HG03280 (cell line): ENCODE measurements at regions not wholly inside any gene's neighbourhood (a gene's known extent, or its start where the extent isn't known, plus 50 kb on each side); places are given as distances from the start of the nearest gene placed in this dataset.

Source experiments
- ATAC-seq: cut with Tn5 transposase; IDR thresholded peaks from one replicate; pipeline ENCODE4 v1.9.1; 2021; ENCODE audit warnings: mild to moderate bottlenecking, moderate library complexity; ENCODE audit not compliant: unreplicated experiment

DNA sequence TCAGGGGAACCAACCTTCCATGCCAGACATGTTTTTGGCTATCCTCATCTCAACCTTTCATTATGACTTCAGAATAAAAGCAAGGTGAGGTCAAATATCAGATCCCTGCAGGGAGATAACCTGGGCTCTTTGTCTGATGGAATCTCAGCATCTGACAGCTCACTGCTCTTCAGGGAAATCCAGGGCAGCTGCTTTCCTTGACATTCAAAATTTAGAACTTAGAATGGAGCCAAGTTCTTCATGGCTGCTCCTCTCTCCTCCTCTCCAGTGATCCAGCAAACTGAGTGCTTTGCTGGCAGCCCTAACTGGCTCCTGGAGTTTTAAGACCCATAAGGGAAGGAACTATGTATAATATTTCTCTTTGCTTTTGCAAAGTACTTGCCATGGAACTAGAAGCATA is 716.3 kb downstream of the TSN start:
- no peak for ATAC-seq

DNA sequence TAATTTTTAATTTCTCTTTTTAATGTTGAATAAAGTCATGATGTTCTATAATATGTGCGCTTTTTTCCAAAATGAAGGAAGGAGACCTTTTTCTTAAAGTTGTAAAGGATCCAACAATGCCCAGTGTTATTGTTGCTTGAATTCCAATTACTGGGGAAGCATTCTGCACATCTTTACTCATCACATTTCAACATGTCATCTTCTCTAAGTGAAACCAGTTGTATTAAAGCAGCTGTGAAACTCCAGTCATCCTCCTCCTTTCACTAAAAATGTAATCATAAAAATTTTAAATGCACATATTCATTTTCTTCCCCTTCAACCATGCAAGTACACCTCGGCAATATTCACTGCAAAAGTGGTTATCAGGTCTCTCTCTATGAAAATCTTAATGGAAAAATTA is 722.7 kb downstream of the TSN start:
- ATAC-seq = no peak

DNA sequence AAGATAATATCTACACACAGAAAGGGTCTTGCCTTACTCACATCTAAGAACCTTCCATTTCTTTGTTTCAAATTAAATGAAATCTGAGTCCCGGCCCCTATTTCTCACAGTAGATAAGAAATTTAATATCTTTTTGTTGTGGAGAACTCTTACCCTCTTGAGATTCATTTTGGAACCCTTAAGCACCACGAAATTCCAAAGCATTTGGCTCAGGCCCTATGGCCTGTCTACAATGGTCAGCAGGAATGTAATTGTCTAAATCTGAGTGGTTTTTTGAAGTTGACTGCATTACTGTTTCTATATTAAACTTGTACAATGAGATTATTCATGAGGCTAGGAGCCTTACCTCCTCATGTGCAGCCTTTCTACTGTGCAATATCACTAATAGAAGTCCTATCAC is 723.3 kb downstream of the TSN start:
- ATAC-seq = no peak

DNA sequence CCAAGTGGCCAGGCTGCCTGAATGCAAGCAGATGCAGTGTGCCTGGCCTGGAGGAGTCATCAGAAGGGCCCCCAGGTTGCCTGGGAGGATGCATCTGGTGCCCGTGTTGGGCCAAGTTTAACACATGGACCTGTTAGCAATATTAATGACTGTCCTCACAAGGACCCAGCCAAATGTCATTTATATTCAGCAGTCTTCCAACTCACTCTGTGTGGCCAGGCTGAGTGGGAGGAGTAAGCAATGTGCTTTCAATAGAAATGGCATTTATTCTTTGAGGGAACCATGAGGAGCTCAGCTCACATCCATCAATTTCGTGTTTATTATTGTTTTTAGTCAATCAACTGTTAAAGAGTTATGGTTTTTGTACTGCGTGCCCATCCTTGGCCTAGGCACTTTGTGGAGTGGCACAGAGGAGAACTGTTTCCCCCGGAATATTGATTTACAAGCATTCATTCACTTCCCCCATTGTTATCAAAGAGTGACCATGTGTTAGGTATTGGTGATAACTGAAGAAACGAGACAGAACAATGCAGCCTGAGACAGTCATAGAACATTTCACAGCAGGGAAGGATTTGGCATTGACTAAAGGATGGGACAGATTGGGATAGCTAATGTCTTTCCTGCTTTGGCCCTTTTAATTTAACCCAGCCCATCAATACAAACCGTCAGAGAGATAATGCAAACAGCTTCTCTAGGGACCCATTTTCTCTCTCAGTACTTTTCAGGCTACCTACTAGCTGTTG is 725.2 kb downstream of the TSN start:
- ATAC-seq = no peak

DNA sequence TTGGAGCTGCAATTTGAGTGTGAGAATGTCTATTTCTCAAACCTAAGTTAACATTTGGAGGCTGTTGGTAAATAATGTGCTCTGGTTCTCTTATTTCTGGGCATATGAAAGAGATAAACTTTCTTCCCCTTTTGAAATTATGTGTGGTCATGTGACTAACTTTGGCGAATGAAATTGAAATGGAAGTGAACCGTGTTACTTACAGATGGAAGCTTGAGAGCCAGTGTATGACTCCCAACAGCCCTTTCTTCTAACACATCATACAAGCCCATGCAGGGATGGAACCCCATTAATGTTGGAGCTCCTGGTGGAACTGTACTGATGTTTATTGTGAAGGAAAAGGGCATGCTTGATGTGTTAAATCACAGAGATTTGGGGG is 725.8 kb downstream of the TSN start:
- no peak for ATAC-seq

GRCh38 chr2:122481717-122482116 is 726.3 kb downstream of the TSN start:
- ATAC-seq = no peak

DNA sequence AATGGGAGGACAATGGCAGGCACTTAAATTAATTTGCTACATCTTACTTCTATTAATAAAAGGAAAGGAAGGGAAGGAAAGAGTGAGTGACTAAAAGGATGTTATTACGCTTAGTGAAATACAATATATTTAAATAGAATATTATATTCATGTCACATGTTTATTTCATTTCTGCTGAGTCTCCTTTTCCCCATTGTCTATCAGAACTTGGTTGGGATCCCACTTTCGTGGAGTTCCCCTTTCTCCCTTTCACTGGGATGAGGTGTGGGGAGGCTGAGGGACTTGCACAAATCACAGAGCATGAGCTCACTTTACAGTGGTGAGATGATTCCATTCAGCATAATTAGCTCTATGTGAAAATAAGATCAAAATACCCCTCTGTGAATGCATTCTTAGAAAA is 730.6 kb downstream of the TSN start:
- ATAC-seq = no peak

DNA sequence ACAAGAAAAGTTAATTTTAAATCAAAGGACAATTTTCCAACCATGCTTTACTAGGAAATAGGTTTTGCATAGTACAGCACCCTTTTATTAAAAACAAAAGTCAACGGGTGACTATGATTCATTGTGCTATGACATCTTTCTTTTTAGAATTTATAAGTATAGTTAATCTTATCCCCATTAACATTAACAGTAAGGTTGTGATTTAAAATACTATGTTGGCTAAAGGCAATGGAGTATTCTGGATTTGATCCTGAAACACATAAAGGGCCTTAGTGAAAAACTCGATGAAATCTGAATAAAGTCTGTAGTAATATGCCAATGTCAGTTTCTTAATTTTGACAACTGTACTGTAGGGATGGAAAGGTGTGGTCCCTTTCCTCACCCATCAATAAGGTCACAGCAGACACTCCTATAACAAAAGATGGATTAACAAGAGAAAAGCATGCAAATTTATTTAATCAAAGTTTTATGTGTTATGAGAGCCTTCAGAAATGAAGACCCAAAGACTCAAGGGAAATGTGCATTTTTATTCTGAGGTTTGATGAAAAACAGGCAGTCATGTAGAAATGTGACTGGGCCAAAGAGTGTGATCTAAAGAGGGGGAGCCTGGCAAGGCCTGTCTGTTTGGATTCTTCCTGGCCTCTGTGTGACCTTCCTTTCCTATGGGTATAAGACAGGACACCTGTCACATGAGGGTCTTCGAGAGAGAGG is 731.4 kb downstream of the TSN start:
- no peak for ATAC-seq

DNA sequence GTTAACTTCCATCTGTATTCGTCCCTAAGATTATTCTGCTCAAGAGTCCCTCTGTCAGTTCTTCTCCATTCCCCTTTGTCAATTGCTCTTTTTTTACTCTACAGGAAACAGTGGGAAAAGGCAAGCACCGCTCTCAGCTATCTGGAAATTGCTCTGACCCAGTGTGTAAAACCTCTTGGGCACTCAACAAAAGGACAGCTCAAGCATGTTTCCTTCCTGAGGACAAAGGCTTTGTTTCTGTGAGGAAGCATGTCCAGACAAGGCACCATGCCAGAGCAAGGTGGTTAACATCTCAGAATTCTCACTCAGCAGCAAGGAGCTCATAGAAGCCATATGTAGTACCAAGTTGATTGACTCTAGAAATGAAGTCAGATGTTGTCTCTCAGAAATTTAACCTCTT is 735.6 kb downstream of the TSN start:
- ATAC-seq = no peak

DNA sequence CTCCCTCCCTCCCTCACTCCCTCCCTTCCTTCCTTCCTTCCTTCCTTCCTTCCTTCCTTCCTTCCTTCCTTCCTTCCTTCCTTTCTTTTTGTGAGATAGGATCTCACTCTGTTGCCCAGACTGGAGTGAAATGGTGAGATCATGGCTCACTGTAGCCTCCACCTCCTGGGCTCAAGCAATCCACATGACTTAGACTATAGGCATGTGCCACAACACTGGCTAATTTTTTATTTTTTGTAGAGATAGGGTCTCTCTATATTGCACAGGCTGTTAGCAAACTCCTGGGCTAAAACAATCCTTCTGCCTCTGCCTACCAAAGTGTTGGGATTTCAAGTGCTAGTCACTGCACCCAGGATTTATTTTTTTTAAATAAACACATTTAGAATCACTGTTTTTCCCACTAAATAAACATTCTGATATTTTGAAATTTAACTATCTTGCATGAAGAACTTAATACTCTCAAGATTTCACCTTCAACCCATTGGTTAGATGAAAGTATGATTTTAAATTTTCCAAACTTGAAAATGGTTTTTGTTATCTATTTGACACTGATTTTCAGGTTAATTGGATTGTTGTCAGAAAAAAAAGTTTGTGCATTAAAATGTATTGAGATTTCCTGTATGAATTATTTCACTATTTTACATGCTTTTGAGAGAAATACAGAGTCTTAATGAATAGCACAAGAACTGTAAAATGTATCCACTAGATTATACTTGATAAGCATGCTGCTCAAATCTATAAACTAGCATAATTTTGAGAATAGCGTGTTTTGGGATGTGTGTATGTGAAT is 745.1 kb downstream of the TSN start:
- ATAC-seq = no peak

DNA sequence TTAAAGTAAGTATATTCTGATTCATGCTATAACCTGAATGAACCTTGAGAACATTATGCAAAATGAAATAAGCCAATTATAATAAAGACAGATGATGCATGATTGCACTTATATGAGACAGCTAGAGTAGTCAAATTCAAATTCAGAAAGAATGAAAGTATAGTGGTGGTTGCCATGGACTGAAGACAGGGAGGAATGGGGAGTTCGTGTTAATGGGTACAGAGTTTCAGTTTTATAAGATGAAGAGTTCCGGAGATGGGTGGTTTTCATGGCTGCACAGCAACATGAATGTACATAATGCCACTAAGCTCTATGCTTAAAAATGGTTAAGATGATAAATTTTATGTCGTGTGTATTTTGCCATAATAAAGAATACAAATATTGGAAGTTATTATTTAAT is 751.2 kb downstream of the TSN start:
- ATAC-seq = no peak

GRCh38 chr2:122507261-122507660 is 751.8 kb downstream of the TSN start:
- ATAC-seq = no peak

DNA sequence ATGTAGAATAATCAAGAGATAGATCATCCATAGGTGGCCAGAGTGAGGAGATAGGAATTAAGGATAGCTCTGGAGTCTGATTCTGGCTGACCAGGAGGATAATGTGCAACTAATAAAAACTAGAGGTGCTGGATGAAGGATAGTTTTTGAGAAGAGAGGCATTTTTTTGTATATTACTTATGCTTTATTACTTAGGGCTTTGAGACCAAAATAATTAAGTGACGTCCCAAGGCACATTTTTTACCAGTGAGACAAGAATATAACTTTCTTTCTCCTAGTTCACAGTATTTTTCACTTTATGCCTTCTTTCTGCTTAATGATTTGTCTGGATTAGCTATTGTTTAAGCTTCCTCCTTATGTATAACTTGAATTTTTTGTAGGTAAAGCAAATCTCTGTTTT is 756.6 kb downstream of the TSN start:
- no peak for ATAC-seq

DNA sequence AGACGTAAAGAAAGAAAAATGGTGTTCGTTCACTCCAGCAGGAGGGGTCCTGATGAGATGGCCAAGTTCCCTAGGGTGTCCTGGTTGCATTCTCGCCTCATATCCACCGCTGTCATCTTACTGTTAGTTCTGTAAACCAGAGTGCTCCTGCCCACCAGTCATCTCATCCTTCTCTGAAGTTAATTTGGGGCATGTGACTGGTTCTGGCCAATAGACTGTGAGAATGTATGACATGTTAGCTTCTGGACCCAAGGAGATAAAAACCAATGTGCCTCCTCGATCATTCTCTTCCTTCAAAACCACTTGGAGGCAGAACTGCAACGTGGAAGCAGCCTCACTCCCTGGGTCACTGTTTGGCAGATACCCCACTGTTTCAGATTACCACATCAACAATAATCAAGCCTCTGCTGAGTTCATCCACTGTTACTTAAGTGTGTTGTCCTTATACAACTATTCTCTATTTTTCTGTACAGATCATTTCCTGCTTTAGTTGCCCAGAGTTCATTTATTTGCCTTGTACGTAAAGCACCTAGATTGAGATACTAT is 759.1 kb downstream of the TSN start:
- ATAC-seq = no peak

GRCh38 chr2:122515731-122516290 is 760.4 kb downstream of the TSN start:
- ATAC-seq = no peak

GRCh38 chr2:122516775-122517174 is 761.3 kb downstream of the TSN start:
- no peak for ATAC-seq

DNA sequence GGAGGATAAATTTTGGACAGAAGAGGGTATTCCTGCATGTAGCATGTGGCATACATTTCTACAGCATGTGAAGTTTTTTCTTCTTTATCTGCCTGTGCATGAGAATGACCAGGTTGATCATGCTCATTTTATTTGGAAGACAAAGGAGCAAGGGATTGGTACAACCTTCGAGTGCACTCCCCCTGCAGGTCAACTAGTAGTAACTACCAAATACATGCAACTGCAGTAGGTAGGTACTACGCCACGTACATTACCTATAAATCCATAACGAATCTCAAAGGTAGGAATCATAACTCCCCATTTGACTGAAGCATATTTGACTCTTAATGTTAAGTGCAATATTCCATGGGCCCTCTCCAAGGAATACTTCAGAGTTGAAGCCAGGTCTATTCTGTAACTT is 763.9 kb downstream of the TSN start:
- ATAC-seq = no peak

DNA sequence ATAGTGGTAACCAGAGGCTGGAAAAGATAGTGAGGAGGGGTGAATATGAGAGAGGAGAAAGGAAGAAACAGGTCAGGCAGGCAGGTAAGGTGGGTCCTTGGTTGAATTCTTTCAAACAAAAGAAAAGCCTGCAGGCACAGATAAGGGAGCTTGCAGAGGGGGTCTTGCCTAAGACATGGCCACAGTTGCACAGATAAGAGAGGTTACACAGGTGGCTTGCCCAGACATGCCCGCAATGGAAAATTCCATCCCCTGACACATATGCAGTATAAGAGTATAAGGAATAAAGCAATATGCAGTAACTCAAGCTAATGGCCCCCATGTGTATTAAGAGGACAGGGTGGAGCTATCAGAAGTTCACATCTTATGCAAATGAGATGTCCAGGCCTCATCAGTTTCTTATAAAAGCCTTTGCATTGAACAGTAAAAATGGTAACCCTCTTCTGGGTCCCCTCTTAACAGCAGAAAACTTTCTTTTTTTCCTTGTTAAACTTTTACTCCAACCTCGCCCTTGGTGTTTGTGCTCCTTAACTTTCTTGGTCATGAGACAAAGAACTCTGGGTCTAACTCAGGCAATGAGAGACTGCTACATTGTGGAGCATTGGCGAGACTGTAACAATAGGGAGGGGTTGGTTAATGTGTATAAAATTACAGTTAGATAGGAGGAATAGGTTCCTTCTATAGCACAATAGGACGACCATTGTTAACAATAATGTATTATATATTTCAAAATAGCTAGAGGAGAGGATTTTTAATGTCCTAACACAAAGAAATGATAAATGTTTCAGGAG is 764.6 kb downstream of the TSN start:
- ATAC-seq = no peak

- ATAC-seq = no peak
Observed at GRCh38 chr2:122523143-122523542, 767.7 kb downstream of the TSN start.

GRCh38 chr2:122523981-122524380 is 768.5 kb downstream of the TSN start:
- no peak for ATAC-seq

- no peak for ATAC-seq
Observed at GRCh38 chr2:122525336-122525735, 769.9 kb downstream of the TSN start.
